ENCODE measurements at regions not wholly inside any gene's neighbourhood (a gene's known extent, or its start where the extent isn't known, plus 50 kb on each side); places are given as distances from the start of the nearest gene placed in this dataset.

GRCh38 chr6:125421836-125422235 lies 120.1 kb upstream of the HDDC2 start:
- Histone ChIP-seq H3K4me3 (ENCODE audit: low read length) (no peak overlapping the region), H3K9me3 (ENCODE audit: control insufficient read depth, low read depth, low read length) (no peaks in the 10 kb centered on the region), H3K27ac (ENCODE audit: low read length) (no peak overlapping the region), H3K36me3 (ENCODE audit: control insufficient read depth, insufficient read depth, low read length) (no peaks in the 10 kb centered on the region), H3K4me1 (ENCODE audit: control insufficient read depth, insufficient read depth, low read length) (no peaks in the 10 kb centered on the region), H3K27me3 (ENCODE audit: control insufficient read depth, insufficient read depth, low read length) (peaks cover 4% of the 10 kb centered on the region)
- no peak for DNase-seq
- WGBS (ENCODE audit: insufficient coverage, low lambda C conversion rate) = 20% methylated on average over 2 of the region's 9 CpGs

- Histone ChIP-seq H3K36me3 (ENCODE audit: control insufficient read depth, insufficient read depth, low read length) (no peaks in the 10 kb centered on the region), H3K9me3 (ENCODE audit: control insufficient read depth, low read depth, low read length) (no peaks in the 10 kb centered on the region), H3K27me3 (ENCODE audit: control insufficient read depth, insufficient read depth, low read length) (peaks cover 4% of the 10 kb centered on the region), H3K4me1 (ENCODE audit: control insufficient read depth, insufficient read depth, low read length) (no peaks in the 10 kb centered on the region), H3K4me3 (ENCODE audit: low read length) (no peak overlapping the region), H3K27ac (ENCODE audit: low read length) (no peak overlapping the region)
- 90% methylated on average over 2 of the region's 2 CpGs for WGBS (ENCODE audit: insufficient coverage, low lambda C conversion rate)
- no peak for DNase-seq
Observed at GRCh38 chr6:125423047-125423446, 121.3 kb upstream of the HDDC2 start.

GRCh38 chr6:125431971-125432370 lies 130.2 kb upstream of the HDDC2 start:
- H3K36me3 ChIP-seq (ENCODE audit: control insufficient read depth, insufficient read depth, low read length) = no peaks in the 10 kb centered on the region
- no peaks in the 10 kb centered on the region for H3K27me3 ChIP-seq (ENCODE audit: control insufficient read depth, insufficient read depth, low read length)
- DNase-seq = no peak
- no peaks in the 10 kb centered on the region for H3K9me3 ChIP-seq (ENCODE audit: control insufficient read depth, low read depth, low read length)
- H3K27ac ChIP-seq (ENCODE audit: low read length) = no peak overlapping the region
- no peak overlapping the region for H3K4me3 ChIP-seq (ENCODE audit: low read length)
- H3K4me1 ChIP-seq (ENCODE audit: control insufficient read depth, insufficient read depth, low read length) = no peaks in the 10 kb centered on the region

- no peak overlapping the region for H3K4me3 ChIP-seq (ENCODE audit: low read length)
- no peak overlapping the region for H3K27ac ChIP-seq (ENCODE audit: low read length)
- H3K4me1 ChIP-seq (ENCODE audit: control insufficient read depth, insufficient read depth, low read length) = no peaks in the 10 kb centered on the region
- no peaks in the 10 kb centered on the region for H3K9me3 ChIP-seq (ENCODE audit: control insufficient read depth, low read depth, low read length)
- no peak for DNase-seq
- H3K36me3 ChIP-seq (ENCODE audit: control insufficient read depth, insufficient read depth, low read length) = no peaks in the 10 kb centered on the region
- H3K27me3 ChIP-seq (ENCODE audit: control insufficient read depth, insufficient read depth, low read length) = no peaks in the 10 kb centered on the region
- no CpG with 5 or more reads among the region's 5 CpGs for WGBS (ENCODE audit: insufficient coverage, low lambda C conversion rate)
Observed at GRCh38 chr6:125432963-125433362, 131.2 kb upstream of the HDDC2 start.

- 90% methylated on average over 1 of the region's 2 CpGs for WGBS (ENCODE audit: insufficient coverage, low lambda C conversion rate)
- no peak for DNase-seq
- Histone ChIP-seq H3K27ac (ENCODE audit: low read length) (no peak overlapping the region), H3K4me3 (ENCODE audit: low read length) (no peak overlapping the region), H3K27me3 (ENCODE audit: control insufficient read depth, insufficient read depth, low read length) (no peaks in the 10 kb centered on the region), H3K36me3 (ENCODE audit: control insufficient read depth, insufficient read depth, low read length) (no peaks in the 10 kb centered on the region), H3K4me1 (ENCODE audit: control insufficient read depth, insufficient read depth, low read length) (no peaks in the 10 kb centered on the region), H3K9me3 (ENCODE audit: control insufficient read depth, low read depth, low read length) (no peaks in the 10 kb centered on the region)
Observed at GRCh38 chr6:125434760-125435159, 133.0 kb upstream of the HDDC2 start.

- Histone ChIP-seq H3K9me3 (ENCODE audit: control insufficient read depth, low read depth, low read length) (no peaks in the 10 kb centered on the region), H3K27me3 (ENCODE audit: control insufficient read depth, insufficient read depth, low read length) (no peaks in the 10 kb centered on the region), H3K4me1 (ENCODE audit: control insufficient read depth, insufficient read depth, low read length) (no peaks in the 10 kb centered on the region), H3K27ac (ENCODE audit: low read length) (no peak overlapping the region), H3K4me3 (ENCODE audit: low read length) (no peak overlapping the region), H3K36me3 (ENCODE audit: control insufficient read depth, insufficient read depth, low read length) (no peaks in the 10 kb centered on the region)
- WGBS (ENCODE audit: insufficient coverage, low lambda C conversion rate) = 75% methylated on average over 1 of the region's 1 CpG
- DNase-seq = no peak
Observed at GRCh38 chr6:125439512-125439911, 137.7 kb upstream of the HDDC2 start.

- no peaks in the 10 kb centered on the region for H3K36me3 ChIP-seq (ENCODE audit: control insufficient read depth, insufficient read depth, low read length)
- no CpG with 5 or more reads among the region's 16 CpGs for WGBS (ENCODE audit: insufficient coverage, low lambda C conversion rate)
- H3K27ac ChIP-seq (ENCODE audit: low read length) = no peak overlapping the region
- no peaks in the 10 kb centered on the region for H3K4me1 ChIP-seq (ENCODE audit: control insufficient read depth, insufficient read depth, low read length)
- no peak overlapping the region for H3K4me3 ChIP-seq (ENCODE audit: low read length)
- peak in 1 of 2 donors; percentile 14 for DNase-seq
- no peaks in the 10 kb centered on the region for H3K27me3 ChIP-seq (ENCODE audit: control insufficient read depth, insufficient read depth, low read length)
- no peaks in the 10 kb centered on the region for H3K9me3 ChIP-seq (ENCODE audit: control insufficient read depth, low read depth, low read length)
Observed at GRCh38 chr6:125444006-125444923, 142.5 kb upstream of the HDDC2 start.

- Histone ChIP-seq H3K27ac (ENCODE audit: low read length) (no peak overlapping the region), H3K4me1 (ENCODE audit: control insufficient read depth, insufficient read depth, low read length) (no peaks in the 10 kb centered on the region), H3K27me3 (ENCODE audit: control insufficient read depth, insufficient read depth, low read length) (no peaks in the 10 kb centered on the region), H3K36me3 (ENCODE audit: control insufficient read depth, insufficient read depth, low read length) (no peaks in the 10 kb centered on the region), H3K4me3 (ENCODE audit: low read length) (no peak overlapping the region), H3K9me3 (ENCODE audit: control insufficient read depth, low read depth, low read length) (no peaks in the 10 kb centered on the region)
- 93% methylated on average over 3 of the region's 8 CpGs for WGBS (ENCODE audit: insufficient coverage, low lambda C conversion rate)
- no peak for DNase-seq
Observed at GRCh38 chr6:125445054-125445453, 143.3 kb upstream of the HDDC2 start.

GRCh38 chr6:125446011-125446410 lies 144.2 kb upstream of the HDDC2 start:
- no peaks in the 10 kb centered on the region for H3K27me3 ChIP-seq (ENCODE audit: control insufficient read depth, insufficient read depth, low read length)
- H3K4me3 ChIP-seq (ENCODE audit: low read length) = no peak overlapping the region
- no peak for DNase-seq
- no peaks in the 10 kb centered on the region for H3K36me3 ChIP-seq (ENCODE audit: control insufficient read depth, insufficient read depth, low read length)
- no peaks in the 10 kb centered on the region for H3K4me1 ChIP-seq (ENCODE audit: control insufficient read depth, insufficient read depth, low read length)
- no peak overlapping the region for H3K27ac ChIP-seq (ENCODE audit: low read length)
- WGBS (ENCODE audit: insufficient coverage, low lambda C conversion rate) = 83% methylated on average over 1 of the region's 5 CpGs
- no peaks in the 10 kb centered on the region for H3K9me3 ChIP-seq (ENCODE audit: control insufficient read depth, low read depth, low read length)

- Histone ChIP-seq H3K4me1 (ENCODE audit: control insufficient read depth, insufficient read depth, low read length) (no peaks in the 10 kb centered on the region), H3K27me3 (ENCODE audit: control insufficient read depth, insufficient read depth, low read length) (no peaks in the 10 kb centered on the region), H3K4me3 (ENCODE audit: low read length) (no peak overlapping the region), H3K27ac (ENCODE audit: low read length) (no peak overlapping the region), H3K36me3 (ENCODE audit: control insufficient read depth, insufficient read depth, low read length) (no peaks in the 10 kb centered on the region), H3K9me3 (ENCODE audit: control insufficient read depth, low read depth, low read length) (peaks cover 13% of the 10 kb centered on the region)
- DNase-seq = no peak
- WGBS (ENCODE audit: insufficient coverage, low lambda C conversion rate) = 75% methylated on average over 2 of the region's 2 CpGs
Observed at GRCh38 chr6:125451750-125452149, 150.0 kb upstream of the HDDC2 start.

GRCh38 chr6:125453516-125453915 lies 151.7 kb upstream of the HDDC2 start:
- no peak overlapping the region for H3K27ac ChIP-seq (ENCODE audit: low read length)
- WGBS (ENCODE audit: insufficient coverage, low lambda C conversion rate) = 50% methylated on average over 1 of the region's 4 CpGs
- no peaks in the 10 kb centered on the region for H3K4me1 ChIP-seq (ENCODE audit: control insufficient read depth, insufficient read depth, low read length)
- no peak for DNase-seq
- no peaks in the 10 kb centered on the region for H3K36me3 ChIP-seq (ENCODE audit: control insufficient read depth, insufficient read depth, low read length)
- H3K4me3 ChIP-seq (ENCODE audit: low read length) = no peak overlapping the region
- no peaks in the 10 kb centered on the region for H3K27me3 ChIP-seq (ENCODE audit: control insufficient read depth, insufficient read depth, low read length)
- H3K9me3 ChIP-seq (ENCODE audit: control insufficient read depth, low read depth, low read length) = peaks cover 13% of the 10 kb centered on the region
